ENCODE measurements at regions not wholly inside any gene's neighbourhood (a gene's known extent, or its start where the extent isn't known, plus 50 kb on each side); places are given as distances from the start of the nearest gene placed in this dataset.

DNA sequence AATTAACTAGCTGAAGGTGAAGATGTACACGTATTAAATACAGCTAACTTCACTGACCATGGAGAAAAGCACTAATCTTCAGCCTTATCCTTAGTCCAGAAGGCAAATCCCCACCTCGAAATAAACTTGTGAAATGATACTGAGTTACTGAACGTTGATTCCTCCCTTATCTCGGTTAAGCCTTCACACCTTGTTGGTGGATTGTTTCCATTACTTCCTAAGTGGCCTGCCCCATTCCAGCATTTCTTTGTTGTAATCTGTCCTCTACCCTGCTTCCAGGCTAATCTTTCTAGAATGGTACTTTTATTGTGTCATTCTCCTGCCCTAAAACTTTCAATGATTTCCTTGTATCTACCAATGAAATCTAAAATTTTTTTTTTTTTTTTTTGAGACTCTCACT lies 68.6 kb downstream of the BUB3 start:
- TF ChIP-seq, protein P1, sequence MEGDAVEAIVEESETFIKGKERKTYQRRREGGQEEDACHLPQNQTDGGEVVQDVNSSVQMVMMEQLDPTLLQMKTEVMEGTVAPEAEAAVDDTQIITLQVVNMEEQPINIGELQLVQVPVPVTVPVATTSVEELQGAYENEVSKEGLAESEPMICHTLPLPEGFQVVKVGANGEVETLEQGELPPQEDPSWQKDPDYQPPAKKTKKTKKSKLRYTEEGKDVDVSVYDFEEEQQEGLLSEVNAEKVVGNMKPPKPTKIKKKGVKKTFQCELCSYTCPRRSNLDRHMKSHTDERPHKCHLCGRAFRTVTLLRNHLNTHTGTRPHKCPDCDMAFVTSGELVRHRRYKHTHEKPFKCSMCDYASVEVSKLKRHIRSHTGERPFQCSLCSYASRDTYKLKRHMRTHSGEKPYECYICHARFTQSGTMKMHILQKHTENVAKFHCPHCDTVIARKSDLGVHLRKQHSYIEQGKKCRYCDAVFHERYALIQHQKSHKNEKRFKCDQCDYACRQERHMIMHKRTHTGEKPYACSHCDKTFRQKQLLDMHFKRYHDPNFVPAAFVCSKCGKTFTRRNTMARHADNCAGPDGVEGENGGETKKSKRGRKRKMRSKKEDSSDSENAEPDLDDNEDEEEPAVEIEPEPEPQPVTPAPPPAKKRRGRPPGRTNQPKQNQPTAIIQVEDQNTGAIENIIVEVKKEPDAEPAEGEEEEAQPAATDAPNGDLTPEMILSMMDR (IDR thresholded peaks at IDR 0.05): no peak
- TF ChIP-seq POLR2AphosphoS5 (IDR thresholded peaks at IDR 0.05): no peak
